ENCODE measurements at regions not wholly inside any gene's neighbourhood (a gene's known extent, or its start where the extent isn't known, plus 50 kb on each side); places are given as distances from the start of the nearest gene placed in this dataset.

DNA sequence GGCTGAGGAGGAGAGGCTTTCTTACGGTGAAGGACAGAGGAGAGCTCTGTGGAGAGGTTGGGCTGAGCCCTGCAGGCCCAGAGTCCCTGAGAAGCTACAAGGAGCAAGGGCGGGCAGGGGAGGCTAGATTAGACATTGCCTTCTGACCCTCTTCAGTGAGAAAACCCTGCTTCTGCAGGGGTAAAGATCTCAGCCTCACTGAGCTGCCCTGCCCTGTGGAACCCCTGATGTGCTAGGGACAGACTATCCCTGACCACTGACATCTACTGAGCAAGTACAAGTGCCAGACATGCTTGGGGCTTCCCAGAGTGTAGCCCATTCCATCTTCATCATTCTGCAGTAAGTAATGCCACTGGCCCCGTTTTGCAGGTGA is 111.5 kb downstream of the CYP26B1 start:
- Histone ChIP-seq H3K9me3 (ENCODE audit: low read depth, low read length, poor library complexity, severe bottlenecking) (no peaks in the 10 kb centered on the region), H3K27ac (ENCODE audit: low read depth, low read length, poor library complexity, severe bottlenecking) (no peak overlapping the region), H3K36me3 (ENCODE audit: insufficient read depth, low read length, poor library complexity, severe bottlenecking) (no peaks in the 10 kb centered on the region), H3K27me3 (replicated peaks; ENCODE audit: insufficient read depth, low read depth, low read length, poor library complexity) (no peaks in the 10 kb centered on the region), H3K4me1 (ENCODE audit: insufficient read depth, low read length, poor library complexity, severe bottlenecking) (no peaks in the 10 kb centered on the region), H3K4me3 (ENCODE audit: low read depth, low read length, poor library complexity, severe bottlenecking) (no peak overlapping the region)
- no peak for TF ChIP-seq EZH2 (IDR thresholded peaks at IDR 0.05; ENCODE audit: borderline replicate concordance, low read depth, low read length, poor library complexity, severe bottlenecking)
- no peak for TF ChIP-seq CTCF (conservative IDR thresholded peaks at IDR 0.05; ENCODE audit: low read depth, low read length)
- ChIA-PET POLR2A (ENCODE audit: low non-redundant PET) (no interaction called here), CTCF (no interaction called here)
- intact Hi-C loops (cut with micrococcal nuclease; ENCODE audit: unreplicated experiment) = no loop called here
- no peak for DNase-seq (ENCODE audit: low spot score)
- no TSS peak for BruUV-seq (replicated peaks)

DNA sequence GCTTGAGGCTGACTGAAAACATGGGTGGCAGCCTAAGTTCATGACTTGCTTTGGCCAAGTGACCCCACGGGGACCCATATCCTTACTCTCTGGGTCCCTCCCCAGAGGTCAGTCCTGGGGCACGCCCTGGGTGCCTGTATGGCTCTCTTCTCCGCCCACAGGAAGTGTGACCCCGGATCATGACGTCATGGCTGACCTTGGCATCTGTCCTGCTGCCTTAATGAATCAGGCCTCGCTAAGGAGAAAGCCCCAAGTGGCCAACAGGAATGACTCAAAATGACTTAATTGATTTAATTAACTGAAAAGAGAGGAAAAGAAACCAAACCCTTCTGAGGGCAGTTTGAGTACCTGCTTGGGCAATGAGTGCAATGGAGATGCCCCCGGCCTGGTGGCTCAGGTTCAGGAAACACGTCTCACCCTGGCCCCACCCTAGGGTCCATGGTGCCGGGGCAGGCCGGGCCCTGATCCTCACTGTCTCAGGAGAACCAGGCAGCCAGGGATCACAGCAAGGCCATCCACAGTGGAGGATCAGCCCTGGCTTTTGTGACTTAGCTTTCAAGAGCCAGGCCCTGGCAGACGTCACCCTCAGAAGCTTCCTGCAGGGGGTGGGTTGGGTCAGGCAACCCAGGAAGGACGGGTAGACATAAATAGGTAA is 112.0 kb downstream of the CYP26B1 start:
- H3K27ac ChIP-seq (ENCODE audit: low read depth, low read length, poor library complexity, severe bottlenecking) = no peak overlapping the region
- H3K36me3 ChIP-seq (ENCODE audit: insufficient read depth, low read length, poor library complexity, severe bottlenecking) = no peaks in the 10 kb centered on the region
- H3K4me3 ChIP-seq (ENCODE audit: low read depth, low read length, poor library complexity, severe bottlenecking) = no peak overlapping the region
- no peak for DNase-seq (ENCODE audit: low spot score)
- TF ChIP-seq CTCF (conservative IDR thresholded peaks at IDR 0.05; ENCODE audit: low read depth, low read length) (no peak), EZH2 (IDR thresholded peaks at IDR 0.05; ENCODE audit: borderline replicate concordance, low read depth, low read length, poor library complexity, severe bottlenecking) (no peak)
- H3K4me1 ChIP-seq (ENCODE audit: insufficient read depth, low read length, poor library complexity, severe bottlenecking) = no peaks in the 10 kb centered on the region
- H3K9me3 ChIP-seq (ENCODE audit: low read depth, low read length, poor library complexity, severe bottlenecking) = no peaks in the 10 kb centered on the region
- H3K27me3 ChIP-seq (replicated peaks; ENCODE audit: insufficient read depth, low read depth, low read length, poor library complexity) = no peaks in the 10 kb centered on the region
- no TSS peak for BruUV-seq (replicated peaks)
- intact Hi-C loops (cut with micrococcal nuclease; ENCODE audit: unreplicated experiment) = no loop called here
- CTCF ChIA-PET = no interaction called here
- POLR2A ChIA-PET (ENCODE audit: low non-redundant PET) = no interaction called here

DNA sequence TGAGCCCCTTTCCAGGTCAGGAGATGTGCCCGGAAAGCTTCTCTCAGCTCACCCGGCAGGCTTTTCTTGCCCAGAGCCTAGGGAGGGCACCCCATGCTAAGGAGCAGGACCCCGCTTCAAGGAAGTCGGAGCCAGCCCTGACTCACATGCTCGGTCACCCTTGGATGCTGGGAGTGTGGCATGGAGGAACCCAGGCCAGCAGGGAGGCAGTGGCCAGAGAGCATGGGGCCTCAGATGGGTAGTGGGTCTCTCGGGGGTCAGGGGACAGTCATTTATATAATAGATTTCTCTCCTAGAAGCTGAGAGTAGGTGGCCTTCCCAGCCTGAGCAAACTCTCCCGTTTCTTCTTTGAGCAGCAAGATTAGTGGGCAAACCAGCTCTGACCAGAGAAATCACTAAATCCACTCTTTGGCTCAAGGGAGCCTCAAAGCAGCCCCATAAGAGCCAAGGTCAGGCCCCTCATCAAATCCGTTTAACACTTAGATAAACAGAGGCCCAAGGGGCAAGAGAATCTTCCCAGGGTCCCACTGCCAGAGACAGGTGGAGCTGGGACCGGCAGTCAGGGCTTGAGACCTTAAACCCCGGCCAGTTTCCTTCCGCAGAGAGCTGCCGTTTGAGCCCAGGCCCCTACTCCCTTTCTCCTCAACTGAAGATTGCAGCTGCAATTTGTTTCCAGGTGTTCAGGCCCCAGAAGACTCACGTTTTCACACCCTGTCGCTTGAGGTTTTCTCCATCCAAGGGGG is 113.1 kb downstream of the CYP26B1 start:
- Histone ChIP-seq H3K27me3 (replicated peaks; ENCODE audit: insufficient read depth, low read depth, low read length, poor library complexity) (no peaks in the 10 kb centered on the region), H3K36me3 (ENCODE audit: insufficient read depth, low read length, poor library complexity, severe bottlenecking) (no peaks in the 10 kb centered on the region), H3K27ac (ENCODE audit: low read depth, low read length, poor library complexity, severe bottlenecking) (no peak overlapping the region), H3K9me3 (ENCODE audit: low read depth, low read length, poor library complexity, severe bottlenecking) (no peaks in the 10 kb centered on the region), H3K4me1 (ENCODE audit: insufficient read depth, low read length, poor library complexity, severe bottlenecking) (no peaks in the 10 kb centered on the region), H3K4me3 (ENCODE audit: low read depth, low read length, poor library complexity, severe bottlenecking) (no peak overlapping the region)
- BruUV-seq (replicated peaks) = no TSS peak
- TF ChIP-seq CTCF (conservative IDR thresholded peaks at IDR 0.05; ENCODE audit: low read depth, low read length) (no peak), EZH2 (IDR thresholded peaks at IDR 0.05; ENCODE audit: borderline replicate concordance, low read depth, low read length, poor library complexity, severe bottlenecking) (no peak)
- CTCF ChIA-PET = no interaction called here
- no peak for DNase-seq (ENCODE audit: low spot score)
- intact Hi-C loops (cut with micrococcal nuclease; ENCODE audit: unreplicated experiment) = no loop called here
- POLR2A ChIA-PET (ENCODE audit: low non-redundant PET) = no interaction called here

Data from A673 (cell line).